Eye (tissue), 1 donor: ENCODE measurements at regions not wholly inside any gene's neighbourhood (a gene's known extent, or its start where the extent isn't known, plus 50 kb on each side); places are given as distances from the start of the nearest gene placed in this dataset.
"Not testable (repeated sequence)": the region's sequence is repeated elsewhere in the genome, so short reads cannot be mapped to it uniquely, and the experiment has no call there.

Experiments
- DNase-seq: peaks from one replicate; pipeline ENCODE4 v3.0.0-alpha.2; 2015

DNA sequence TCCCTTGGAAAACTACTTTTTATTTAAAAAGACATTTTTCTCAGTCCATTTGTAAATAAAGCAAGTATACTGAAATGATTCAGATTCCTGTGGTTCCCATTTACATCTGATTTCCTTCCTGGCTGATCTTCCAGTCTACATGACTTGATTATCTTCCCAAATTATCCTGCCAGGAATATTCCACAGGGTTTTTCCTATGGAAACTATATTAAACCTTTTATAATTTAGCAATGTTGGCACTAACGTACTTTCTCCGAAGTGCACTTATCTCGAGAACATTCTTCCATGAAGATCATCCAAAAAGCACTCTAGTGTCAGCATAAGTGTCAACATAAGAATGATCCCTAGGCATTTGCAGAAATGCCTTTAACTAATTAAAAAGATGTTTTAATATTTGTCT is 347.7 kb upstream of the KIF2B start:
- no peak for DNase-seq

DNA sequence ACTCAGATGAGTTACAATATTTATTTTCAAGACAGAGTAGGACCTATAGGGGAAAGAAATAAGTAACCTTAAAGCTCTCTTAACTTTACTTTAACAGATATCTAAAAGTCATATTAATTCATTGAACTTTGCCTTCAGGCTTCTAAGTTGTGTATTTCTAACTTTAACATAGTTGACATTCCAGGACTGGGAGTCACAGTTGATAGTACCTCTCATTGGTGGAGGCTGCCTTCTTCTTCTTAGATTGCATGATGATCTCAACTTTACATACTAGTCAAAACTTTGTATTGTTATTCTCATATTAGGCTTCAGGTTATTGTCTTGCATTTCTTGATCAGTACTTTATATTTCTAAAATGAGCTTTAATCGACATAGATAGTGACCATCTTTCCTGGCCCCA is 350.1 kb upstream of the KIF2B start:
- no peak for DNase-seq

DNA sequence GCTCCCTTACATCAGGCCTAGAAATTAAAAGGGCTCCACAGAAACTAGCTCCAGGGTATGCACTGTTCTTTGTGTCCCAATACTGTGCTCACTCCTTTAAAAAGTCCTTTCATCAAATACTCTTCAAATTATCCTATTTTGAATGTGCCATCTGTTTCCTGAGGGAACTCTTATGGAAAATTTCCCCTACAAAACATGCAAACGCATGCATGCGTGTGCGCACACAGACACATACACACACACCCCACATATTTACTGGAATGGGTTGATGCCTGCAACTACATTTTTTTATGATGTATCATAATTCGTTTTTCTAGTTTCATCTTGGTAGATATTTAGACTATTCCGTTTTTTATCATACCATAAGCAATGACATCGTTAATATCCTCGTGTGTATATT is 351.2 kb upstream of the KIF2B start:
- DNase-seq: no peak

DNA sequence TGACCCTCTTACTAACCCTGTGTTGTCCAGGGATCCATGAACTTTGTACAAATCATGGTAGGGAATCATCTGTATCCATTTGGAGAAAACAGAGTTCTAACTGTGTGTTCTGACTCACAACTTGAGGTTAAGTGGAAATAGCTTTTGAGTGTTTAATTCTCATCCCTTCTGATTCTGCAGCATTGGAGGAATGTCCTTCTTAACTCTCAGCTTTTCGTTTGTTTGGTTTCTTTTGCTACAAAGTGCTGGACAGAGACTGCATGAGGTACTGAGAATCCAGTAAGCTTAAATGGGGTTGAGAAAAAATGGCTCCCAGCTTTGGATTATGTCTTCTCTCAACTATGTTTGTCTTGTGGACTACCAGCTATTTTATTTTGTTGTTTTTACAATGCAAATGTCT is 352.1 kb upstream of the KIF2B start:
- DNase-seq: no peak

DNA sequence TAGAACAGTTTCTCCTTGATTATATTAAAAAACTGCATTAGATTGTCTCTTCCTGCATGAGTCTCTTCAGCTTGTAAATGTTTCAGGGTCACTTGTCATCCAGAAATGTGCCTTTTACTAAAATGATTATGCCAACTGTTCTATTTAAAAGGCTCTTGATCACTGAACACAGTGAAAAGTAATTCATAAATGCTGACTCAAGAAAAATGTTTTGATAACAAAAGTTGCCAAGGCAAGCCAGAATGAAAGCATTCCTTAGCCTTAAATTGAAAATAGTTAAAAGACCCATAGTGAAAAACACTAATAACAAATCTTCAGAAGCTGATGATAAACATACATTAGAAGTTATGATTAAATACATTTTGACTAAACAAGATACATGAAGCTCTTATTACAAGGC is 356.0 kb upstream of the KIF2B start:
- no peak for DNase-seq

DNA sequence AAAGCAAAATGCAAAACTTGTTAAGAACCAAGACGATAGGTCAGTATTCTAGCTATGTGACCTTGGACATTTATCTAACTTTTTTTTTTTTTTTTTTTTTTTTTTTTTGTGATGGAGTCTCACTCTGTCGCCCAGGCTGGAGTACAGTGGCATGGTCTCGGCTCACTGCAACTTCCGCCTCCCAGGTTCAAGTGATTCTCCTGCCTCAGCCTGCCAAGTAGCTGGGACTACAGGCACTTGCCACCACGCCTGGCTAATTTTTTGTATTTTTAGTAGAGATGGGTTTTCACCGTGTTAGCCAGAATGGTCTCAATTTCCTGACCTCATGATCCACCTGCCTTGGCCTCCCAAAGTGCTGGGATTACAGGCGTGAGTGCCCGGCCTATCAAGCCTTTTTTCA is 358.3 kb upstream of the KIF2B start:
- DNase-seq: not testable (repeated sequence)

DNA sequence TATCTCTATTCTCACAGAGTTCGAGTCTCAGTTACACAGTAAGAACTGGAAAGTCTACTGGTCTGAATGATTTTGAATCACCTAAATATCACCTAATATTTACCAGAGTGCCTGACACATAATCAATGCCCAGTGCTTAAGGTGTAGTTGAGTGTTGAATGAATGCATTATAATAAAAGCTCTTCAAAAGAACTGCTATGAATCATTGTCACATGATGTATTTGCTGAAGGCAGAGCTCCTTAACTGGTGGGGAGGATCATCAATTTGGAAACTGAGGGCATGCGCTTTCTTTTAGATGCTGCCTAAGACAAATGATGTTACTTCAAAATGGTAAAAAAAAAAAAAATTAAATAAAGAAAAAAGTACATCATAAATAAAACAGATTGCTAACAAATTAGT is 359.4 kb upstream of the KIF2B start:
- no peak for DNase-seq

DNA sequence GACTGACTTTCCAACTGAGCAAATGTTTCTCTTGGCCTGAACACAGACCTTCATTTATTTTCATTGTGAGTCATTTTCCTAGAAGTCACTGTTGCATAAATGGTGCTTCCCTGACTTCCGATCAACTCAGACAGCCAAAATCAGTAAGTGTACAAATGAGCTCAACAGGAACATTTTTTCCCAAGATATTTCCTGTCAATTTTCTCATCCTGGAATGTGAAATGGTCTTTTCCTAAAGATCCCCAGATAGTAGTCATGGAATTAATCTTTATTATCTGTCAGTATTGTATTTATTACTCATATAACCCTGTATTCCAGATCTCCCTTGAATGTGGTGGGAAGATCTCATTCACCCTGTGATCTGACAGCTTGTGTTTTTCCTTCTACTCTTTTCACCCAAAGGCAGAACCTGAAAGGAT is 360.3 kb upstream of the KIF2B start:
- DNase-seq: peak; percentile 22

DNA sequence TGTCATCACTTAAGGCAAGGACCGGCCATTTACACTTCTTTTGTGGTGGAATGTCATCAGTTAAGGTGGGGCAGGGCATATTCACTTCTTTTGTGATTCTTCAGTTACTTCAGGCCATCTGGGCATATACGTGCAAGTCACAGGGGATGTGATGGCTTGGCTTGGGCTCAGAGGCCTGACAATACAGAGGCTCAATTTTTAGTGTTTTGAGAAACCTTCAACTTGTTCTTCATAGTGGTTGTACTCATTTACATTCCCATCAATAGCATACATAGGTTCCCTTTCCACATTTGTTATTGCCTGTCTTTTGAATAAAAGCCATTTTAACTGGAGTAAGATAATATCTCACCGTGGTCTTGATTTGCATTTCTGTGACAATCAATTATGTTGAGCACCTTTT is 366.8 kb upstream of the KIF2B start:
- DNase-seq: not testable (repeated sequence)

DNA sequence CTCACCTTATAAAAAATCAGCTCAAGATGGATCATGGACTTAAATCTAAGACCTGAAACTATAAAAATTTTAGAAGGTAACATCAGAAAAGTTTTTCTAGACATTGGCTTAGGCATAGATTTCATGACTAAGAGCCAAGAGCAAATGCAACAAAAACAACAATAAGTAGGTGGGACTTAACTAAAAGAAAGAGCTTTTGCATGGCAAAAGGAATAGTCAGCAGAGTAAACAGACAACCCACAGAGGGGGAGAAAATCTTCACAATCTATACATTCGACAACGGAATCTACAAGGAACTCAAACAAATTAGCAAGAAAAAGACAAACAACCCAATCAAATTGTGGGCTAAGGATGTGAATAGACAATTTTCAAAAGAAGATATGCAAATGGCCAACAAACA is 368.4 kb upstream of the KIF2B start:
- DNase-seq: no peak

DNA sequence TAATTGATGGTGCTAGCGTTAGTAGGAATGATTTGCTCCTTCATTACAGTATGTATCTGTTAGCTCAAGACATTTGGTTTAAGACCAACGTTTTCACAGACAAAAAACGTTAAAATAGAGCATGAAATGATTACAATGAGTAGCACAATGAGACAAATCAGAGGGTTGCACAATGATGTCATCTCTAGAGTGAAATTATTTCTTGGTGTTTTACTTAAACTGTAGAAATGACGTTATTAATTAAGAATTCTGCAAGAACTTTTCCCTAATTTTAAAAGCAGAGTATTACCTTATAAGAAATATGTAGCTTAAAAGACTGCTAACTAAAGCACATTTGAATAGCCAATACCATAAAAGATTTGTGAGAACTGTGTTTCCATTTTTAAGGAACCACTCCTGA is 373.4 kb upstream of the KIF2B start:
- DNase-seq: no peak

DNA sequence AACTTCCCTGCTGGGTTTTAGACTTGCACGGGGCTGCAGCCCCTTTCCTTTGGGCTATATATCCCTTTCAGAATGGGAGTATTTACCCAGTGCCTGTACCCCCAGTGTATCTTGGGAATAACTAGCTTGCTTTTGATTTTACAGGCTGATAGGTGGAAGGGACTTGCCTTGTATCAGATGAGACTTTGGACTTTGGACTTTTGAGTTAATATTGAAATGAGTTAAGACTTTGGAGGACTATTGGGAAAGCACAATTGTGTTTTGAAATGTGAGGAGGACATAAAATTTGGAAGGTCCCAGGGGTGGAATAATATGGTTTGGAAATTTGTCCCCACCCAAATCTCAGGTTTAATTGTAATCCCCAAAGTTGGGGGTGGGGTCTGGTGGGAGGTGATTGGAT is 393.8 kb upstream of the KIF2B start:
- DNase-seq: no peak

DNA sequence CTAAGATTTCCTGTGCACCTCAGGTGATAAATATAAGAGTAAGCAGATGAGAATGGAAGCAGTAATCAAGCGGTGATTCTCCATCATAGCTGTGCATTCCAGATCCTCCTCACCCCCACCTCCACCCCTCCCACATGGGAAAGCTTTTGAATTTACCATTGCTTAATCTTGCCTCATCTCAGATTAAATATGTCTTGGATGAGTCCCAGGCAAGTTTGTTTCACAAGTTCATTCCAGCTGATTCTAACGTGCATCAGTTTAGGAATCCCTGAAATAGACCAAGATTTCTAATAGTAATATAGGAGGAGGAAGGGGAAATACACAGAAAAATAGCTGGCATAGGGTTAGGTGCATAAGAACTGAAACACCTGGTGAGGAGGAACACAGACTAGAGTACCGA is 396.2 kb upstream of the KIF2B start:
- no peak for DNase-seq

DNA sequence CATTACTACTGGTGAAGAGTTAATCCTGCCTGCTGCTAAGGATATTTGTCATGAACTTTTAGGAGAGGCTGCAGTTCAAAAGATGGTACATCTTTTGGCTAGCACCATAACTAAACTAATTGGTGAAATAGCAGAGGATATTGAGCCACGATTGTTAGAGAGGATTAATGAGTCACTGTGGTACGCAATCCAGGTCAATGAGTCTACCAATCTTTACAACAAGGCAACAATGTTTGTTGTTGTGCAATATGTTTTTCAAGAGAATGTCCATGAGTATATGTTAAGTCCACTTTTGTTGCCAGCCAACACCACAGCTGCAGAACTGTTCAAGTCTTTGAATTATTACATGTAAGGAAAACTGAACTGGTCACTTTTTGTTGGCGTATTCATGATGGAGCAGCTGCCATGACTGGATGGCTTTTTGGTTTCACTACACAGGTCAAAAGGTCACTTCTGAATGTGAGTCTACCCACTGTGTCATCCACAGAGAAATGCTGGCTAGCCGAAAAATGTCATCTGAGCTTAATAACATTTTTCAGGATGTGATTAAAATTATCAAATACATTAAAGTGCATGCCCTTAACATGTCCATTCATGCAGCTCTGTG is 402.6 kb upstream of the KIF2B start:
- DNase-seq: no peak

DNA sequence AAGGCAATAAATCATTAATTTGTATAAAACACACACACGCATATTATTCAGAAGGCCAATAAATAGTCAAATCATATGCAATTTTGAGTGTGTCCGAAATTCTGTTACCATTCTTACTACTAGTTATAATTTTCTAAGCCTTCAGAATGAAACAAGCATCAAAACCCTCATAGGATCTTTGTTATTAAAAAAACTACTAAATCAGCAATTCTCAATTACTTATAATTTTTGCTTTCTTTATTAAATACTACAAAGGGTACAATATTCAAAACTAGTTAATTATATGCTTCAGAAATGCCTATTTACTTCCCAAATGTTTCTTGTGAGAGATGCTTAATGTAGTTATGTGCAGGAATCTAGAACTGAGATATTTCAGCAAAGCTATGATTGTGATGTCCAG is 413.1 kb upstream of the KIF2B start:
- DNase-seq: no peak

DNA sequence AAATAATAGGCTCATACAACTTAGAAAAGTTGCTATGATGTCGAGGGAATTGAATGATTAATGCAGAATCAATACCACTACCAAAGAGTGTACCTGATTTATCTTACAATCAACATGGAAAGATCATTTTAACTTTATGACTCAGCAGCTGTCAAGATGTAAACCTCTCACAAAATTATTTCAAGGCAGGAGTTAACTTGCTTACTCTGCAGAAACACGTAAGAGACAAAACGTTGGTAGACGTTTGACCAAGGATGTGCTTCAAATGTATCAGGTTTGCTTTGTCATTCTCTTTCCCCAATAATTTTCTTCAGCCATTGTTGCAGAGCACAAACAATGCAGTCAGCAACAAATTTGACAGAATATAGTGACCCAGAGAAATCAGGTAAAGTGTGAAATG is 415.8 kb upstream of the KIF2B start:
- DNase-seq: no peak

DNA sequence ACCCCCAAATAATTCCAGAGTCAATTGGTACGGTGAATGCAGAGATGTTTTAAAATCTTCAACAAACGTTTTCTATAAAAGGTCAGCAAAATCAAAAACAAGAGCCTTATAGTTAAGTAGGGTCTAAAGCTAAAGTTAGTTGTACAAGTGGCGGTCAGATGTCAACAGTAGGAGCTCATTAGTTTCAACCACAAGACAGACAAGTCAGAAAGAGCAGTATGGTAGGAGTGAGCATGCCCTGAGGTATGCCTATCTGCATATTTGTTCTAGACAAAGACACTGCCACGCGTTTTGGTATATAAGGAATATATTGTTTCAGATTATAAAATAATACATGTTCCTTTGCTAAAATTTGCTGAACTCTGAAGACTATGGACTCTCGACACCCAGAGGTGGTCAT is 431.5 kb upstream of the KIF2B start:
- DNase-seq: no peak

DNA sequence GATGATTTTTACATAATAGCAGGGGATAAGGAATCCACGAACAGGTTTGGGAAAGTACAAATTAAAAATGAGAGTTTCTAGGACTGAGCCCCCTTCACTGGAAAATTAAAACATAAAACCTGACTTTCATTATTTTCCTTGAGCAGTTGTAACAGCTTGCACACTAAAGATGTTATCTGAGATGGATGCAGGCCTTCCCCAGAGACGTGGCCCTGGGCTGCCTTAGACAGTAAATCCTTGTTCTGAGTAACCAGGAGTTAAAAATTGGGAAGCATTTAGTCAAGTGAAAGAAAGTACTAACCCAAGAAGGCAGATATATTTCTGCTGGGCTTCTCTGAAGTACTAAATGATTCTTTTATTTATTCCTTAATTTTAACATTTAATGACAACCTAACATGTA is 432.2 kb upstream of the KIF2B start:
- DNase-seq: no peak

DNA sequence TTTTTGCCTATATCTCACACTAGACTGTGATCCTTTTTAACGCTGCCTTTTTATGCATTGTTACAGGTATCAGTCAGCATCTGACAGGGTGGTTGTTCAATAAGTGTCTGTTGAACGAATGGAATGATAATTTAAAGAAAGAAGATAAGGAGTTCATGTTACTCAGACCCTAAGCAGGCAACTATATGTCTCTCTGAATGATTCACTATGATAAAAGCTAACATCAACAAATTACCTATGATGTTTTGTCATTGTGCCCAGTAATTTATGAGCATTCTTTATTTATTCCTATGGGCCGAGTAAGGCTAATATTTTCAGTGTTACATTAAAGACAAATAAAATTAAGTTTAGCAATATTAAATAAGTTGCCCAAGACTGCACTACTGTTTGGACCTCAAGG is 435.0 kb upstream of the KIF2B start:
- DNase-seq: no peak

DNA sequence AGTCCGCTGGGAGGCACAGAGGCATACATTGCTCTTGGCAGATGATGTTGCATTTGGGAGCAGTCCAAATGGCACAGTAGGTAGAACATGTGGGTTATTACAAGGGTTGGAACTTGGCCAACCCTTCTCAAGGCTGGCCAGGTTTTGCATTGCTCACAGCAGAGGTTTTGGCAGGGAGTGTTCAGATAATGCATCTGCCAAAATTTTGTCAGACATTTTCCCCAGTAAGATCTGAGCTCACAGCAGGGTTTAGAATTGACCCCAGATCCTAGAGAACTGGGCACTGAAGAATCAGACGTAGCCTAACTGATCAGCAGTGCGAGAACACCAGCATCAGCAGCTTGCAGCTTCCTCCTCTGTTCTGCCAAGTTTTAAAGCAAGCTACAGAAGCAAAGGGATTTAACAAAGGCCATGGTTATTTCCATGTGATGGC is 468.8 kb upstream of the KIF2B start:
- DNase-seq: peak; percentile 40

DNA sequence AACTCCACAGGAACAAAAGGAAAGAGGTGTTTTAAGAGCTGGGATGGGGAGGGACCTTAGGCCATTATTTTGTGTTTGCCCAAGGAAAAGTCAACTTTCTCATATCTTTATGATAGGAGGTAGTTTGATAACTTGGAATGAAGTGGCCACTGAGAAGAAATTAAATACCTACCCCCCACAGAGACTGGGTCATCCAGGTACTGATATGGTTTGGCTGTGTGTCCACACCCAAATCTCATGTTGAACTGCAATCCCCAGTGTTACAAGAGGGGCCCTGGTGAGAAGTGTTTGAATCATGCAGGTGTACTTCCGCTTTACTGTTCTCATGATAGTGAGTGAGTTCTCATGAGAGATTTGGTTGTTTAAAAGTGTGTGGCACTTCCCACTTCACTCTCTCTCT is 477.9 kb upstream of the KIF2B start:
- DNase-seq: no peak

DNA sequence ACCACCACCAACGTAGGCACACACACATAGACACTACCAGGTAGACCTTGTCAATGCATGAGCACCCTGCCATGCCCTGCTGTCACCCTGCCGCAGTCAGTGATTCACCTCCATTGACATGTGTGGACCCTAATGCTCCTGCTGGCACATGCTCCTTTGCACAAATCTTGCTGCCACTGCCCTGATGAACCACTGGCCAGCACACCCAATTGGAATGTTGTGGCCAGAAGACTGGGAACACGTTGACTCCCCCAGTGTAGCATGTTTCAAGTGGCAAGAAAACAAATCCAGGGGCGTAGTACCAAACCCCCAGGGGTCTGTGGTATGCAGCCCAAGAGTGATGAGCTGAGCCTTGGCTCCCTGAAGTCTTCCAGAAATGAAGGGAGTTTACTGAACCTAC is 486.4 kb upstream of the KIF2B start:
- no peak for DNase-seq

DNA sequence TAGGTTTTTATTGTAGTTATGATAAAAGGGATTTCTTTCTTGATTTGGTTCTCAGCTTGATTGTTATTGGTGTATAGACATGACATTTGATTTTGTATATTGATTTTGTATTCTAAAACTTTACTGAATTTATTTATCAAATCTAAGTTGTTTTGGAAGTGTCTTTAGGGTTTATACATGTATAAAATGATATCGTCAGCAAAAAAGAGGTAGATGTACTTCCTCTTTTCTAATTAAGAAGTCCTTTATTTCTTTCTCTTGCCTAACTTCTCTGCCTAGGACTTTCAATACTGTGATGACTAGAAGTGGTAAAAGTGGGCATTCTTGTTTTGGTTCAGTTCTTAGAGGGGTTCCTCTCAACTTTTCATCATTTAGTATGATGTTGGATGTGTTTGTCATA is 487.3 kb upstream of the KIF2B start:
- no peak for DNase-seq

DNA sequence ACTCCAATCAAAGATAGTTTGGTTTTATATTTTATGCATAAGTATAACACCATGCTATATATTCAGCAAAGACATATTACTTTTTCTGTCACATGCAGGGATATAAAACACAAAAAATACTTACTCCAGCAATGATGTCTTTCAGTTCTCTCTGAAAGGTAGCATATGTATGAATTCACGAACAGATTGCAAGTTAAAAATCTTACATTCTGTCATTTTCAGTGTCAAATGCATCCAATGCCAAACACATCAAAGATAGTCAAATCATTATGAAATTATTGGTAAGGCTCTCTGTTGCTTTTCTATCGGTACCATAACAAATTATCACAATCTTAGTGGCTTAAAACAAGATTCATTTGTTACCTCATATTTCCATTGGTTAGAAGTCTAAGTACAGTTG is 492.0 kb upstream of the KIF2B start:
- no peak for DNase-seq

DNA sequence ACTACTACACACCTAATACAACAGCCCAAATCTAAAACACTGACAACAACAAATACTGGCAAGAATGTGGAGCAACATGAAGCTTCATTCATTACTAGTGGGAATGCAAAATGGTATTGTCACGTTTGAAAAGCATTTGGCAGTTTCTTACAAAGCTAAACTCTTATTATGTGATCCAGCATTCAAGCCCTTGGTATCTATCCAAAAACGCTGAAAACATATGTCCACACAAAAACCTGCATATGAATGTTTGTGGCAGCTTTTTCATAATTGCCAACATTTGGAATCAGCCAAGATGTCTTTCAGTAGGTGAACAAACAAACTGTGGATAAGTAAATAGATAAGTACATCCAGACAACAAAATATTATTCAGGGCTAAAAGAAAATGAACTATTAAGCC is 501.1 kb upstream of the KIF2B start:
- no peak for DNase-seq

DNA sequence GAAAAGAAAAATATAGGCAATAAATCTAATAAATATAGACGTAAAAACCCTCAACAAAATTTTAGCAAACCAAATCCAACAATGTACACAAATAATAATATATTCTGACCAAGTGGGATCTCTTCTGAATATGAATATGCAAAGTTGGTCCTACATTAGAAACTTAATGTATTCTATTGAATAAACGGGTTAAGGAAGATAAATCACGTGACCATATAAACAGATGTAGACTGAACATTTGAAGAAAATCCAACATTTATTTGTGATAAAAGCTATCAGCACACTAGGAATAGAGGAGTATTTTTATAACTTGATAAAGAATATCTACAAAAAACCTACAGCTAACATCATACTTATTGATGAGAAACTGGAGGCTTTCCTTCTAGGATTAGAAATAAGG is 502.8 kb upstream of the KIF2B start:
- no peak for DNase-seq
